CD14-positive monocyte (primary cell): ENCODE measurements at regions not wholly inside any gene's neighbourhood (a gene's known extent, or its start where the extent isn't known, plus 50 kb on each side); places are given as distances from the start of the nearest gene placed in this dataset.

Source experiments
- DNase-seq, 3 donors: peaks; one replicate each; pipeline ENCODE4 v3.0.0-alpha.2; 2011 to 2022
- H2AFZ ChIP-seq: 2 replicates; pipeline ENCODE4 v1.6.0; 2012; ENCODE audit warnings: mild to moderate bottlenecking, low read depth, low read length, inconsistent platforms; ENCODE audit not compliant: insufficient read depth, poor library complexity, severe bottlenecking
- H3K27ac ChIP-seq, 2 donors: 1 replicate in 1 of 2; 2 replicates in 1 of 2; pipeline ENCODE4 v1.5.1; 2012 to 2013; ENCODE audit warnings: low read length in 2 of 2, control low read depth in 1 of 2, inconsistent platforms in 1 of 2, low read depth in 1 of 2, mild to moderate bottlenecking in 1 of 2
- H3K27me3 ChIP-seq, 2 donors: one replicate each; pipeline versions ENCODE4 v1.6.0 to v1.6.1; 2011 to 2013; ENCODE audit warnings: low read length in 2 of 2; ENCODE audit not compliant: control insufficient read depth in 2 of 2, insufficient read depth in 2 of 2
- H3K36me3 ChIP-seq, 2 donors: replicated peaks in 1 of 2; 1 replicate in 1 of 2; 2 replicates in 1 of 2; pipeline versions ENCODE4 v1.5.1 to v1.6.1; 2012 to 2013; ENCODE audit warnings: low read length in 2 of 2, control low read depth in 1 of 2, inconsistent platforms in 1 of 2, mild to moderate bottlenecking in 1 of 2; ENCODE audit not compliant: insufficient read depth in 2 of 2, control insufficient read depth in 1 of 2
- H3K4me1 ChIP-seq, 2 donors: 1 replicate in 1 of 2; 2 replicates in 1 of 2; pipeline versions ENCODE4 v1.5.1 to v1.6.1; 2012 to 2013; ENCODE audit warnings: low read length in 2 of 2, control low read depth in 1 of 2, inconsistent platforms in 1 of 2, mild to moderate bottlenecking in 1 of 2, moderate library complexity in 1 of 2; ENCODE audit not compliant: insufficient read depth in 2 of 2, control insufficient read depth in 1 of 2
- H3K4me2 ChIP-seq: replicated peaks from 2 replicates; pipeline ENCODE3; 2012; ENCODE audit warnings: low read length, moderate library complexity, mild to moderate bottlenecking; ENCODE audit not compliant: poor library complexity, severe bottlenecking; ENCODE audit errors: extremely low read depth
- H3K4me3 ChIP-seq, 3 experiments: fragments of 200-600 bp in 1 of 3; sonication (generic) in 1 of 3; replicated peaks in 1 of 3; 1 replicate in 2 of 3; 2 replicates in 1 of 3; pipeline ENCODE4 v1.5.1; 2011 to 2013; ENCODE audit warnings: low read length in 3 of 3, mild to moderate bottlenecking in 3 of 3, control low read depth in 2 of 3, low read depth in 2 of 3, inconsistent platforms in 1 of 3, moderate library complexity in 1 of 3
- H3K79me2 ChIP-seq: 2 replicates; pipeline ENCODE4 v1.6.0; 2012; ENCODE audit warnings: mild to moderate bottlenecking, control low read depth, inconsistent platforms, low read length, moderate library complexity; ENCODE audit not compliant: insufficient read depth
- H3K9ac ChIP-seq: 2 replicates; pipeline ENCODE4 v1.6.0; 2017; ENCODE audit warnings: low read length, mild to moderate bottlenecking; ENCODE audit not compliant: insufficient read depth, poor library complexity, severe bottlenecking
- H3K9me3 ChIP-seq, 2 donors: replicated peaks in 1 of 2; 1 replicate in 1 of 2; 2 replicates in 1 of 2; pipeline versions ENCODE4 v1.5.1 to v1.6.1; 2012 to 2013; ENCODE audit warnings: low read length in 2 of 2, control low read depth in 1 of 2; ENCODE audit not compliant: control insufficient read depth in 1 of 2, insufficient read depth in 1 of 2
- H4K20me1 ChIP-seq: 2 replicates; pipeline ENCODE4 v1.6.0; 2012; ENCODE audit warnings: mild to moderate bottlenecking, low read length, control low read depth, moderate library complexity; ENCODE audit not compliant: insufficient read depth
- H3K27ac Mint-ChIP-seq, 7 donors: one replicate each; pipeline ENCODE4 v1.8.0; 2020; ENCODE audit warnings: mild to moderate bottlenecking in 7 of 7, mixed read lengths in 7 of 7, moderate library complexity in 6 of 7, inconsistent platforms in 2 of 7
- H3K27me3 Mint-ChIP-seq, 3 donors: one replicate each; pipeline ENCODE4 v1.8.0; 2021 to 2022; ENCODE audit warnings: low read depth in 3 of 3, mild to moderate bottlenecking in 3 of 3, mixed read lengths in 3 of 3, moderate library complexity in 3 of 3, inconsistent platforms in 1 of 3
- H3K36me3 Mint-ChIP-seq, 2 donors: one replicate each; pipeline ENCODE4 v1.8.0; 2020; ENCODE audit warnings: mixed read lengths in 2 of 2, inconsistent platforms in 1 of 2, mild to moderate bottlenecking in 1 of 2
- H3K4me1 Mint-ChIP-seq: one replicate; pipeline ENCODE4 v1.8.0; 2020; ENCODE audit warnings: mild to moderate bottlenecking, mixed read lengths
- H3K4me3 Mint-ChIP-seq, 2 donors: one replicate each; pipeline ENCODE4 v1.8.0; 2020; ENCODE audit warnings: mild to moderate bottlenecking in 2 of 2, mixed read lengths in 2 of 2, moderate library complexity in 1 of 2
- H3K9me3 Mint-ChIP-seq, 7 donors: one replicate each; pipeline ENCODE4 v1.8.0; 2020 to 2022; ENCODE audit warnings: mixed read lengths in 7 of 7, mild to moderate bottlenecking in 6 of 7, moderate library complexity in 6 of 7, inconsistent platforms in 2 of 7
- WGBS: methylation state at CpG from one replicate; pipeline ENCODE4 v1.1.5; 2013; ENCODE audit warnings: missing lambda C conversion rate; ENCODE audit not compliant: insufficient coverage; 5-methylcytosine and 5-hydroxymethylcytosine counted together
- intact Hi-C, 2 donors: fragments of 100-400 bp; cut with micrococcal nuclease; formaldehyde crosslinking; loops; one replicate each; pipeline versions ENCODE4 v1.15.0 to v1.15.1; 2023
- TF ChIP-seq, protein P1 (sequence below): fragments of 200-600 bp; IDR thresholded peaks from one replicate; pipeline ENCODE4 v1.8.0; 2022; ENCODE audit warnings: antibody characterized with exemption, mild to moderate bottlenecking

DNA sequence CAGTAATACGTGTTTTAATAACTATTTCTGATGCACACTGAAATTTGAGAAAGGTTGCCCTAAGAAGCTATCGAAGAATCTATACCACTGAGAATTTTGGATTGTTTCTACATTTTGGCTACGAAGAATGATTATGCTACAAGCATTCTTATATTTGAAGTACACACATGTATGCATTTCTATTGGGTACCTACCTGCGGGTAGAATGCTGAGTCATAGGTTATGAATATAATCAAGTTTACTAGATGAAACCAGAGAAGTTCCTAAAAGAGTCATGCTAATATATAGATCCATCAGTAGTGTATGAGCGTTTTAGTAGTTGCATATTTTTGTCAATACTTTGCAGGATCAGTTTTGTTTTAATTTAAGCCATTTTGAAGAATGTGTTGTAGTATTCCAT, 62.0 kb upstream of the PCDH20 start:
- H3K9ac ChIP-seq, result no peak overlapping the region
- TF ChIP-seq, protein P1, sequence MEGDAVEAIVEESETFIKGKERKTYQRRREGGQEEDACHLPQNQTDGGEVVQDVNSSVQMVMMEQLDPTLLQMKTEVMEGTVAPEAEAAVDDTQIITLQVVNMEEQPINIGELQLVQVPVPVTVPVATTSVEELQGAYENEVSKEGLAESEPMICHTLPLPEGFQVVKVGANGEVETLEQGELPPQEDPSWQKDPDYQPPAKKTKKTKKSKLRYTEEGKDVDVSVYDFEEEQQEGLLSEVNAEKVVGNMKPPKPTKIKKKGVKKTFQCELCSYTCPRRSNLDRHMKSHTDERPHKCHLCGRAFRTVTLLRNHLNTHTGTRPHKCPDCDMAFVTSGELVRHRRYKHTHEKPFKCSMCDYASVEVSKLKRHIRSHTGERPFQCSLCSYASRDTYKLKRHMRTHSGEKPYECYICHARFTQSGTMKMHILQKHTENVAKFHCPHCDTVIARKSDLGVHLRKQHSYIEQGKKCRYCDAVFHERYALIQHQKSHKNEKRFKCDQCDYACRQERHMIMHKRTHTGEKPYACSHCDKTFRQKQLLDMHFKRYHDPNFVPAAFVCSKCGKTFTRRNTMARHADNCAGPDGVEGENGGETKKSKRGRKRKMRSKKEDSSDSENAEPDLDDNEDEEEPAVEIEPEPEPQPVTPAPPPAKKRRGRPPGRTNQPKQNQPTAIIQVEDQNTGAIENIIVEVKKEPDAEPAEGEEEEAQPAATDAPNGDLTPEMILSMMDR, result no peak
- WGBS, result 83% methylated on average over 1 of the region's 5 CpGs
- Mint-ChIP-seq H3K4me1 (no peaks in the 10 kb centered on the region), H3K27me3 (peaks cover 0 to 3% (median 0%) of the 10 kb centered on the region in 3 donors), H3K36me3 (no peaks in the 10 kb centered on the region), H3K9me3 (peaks cover 0 to 3% (median 0%) of the 10 kb centered on the region in 7 donors), H3K4me3 (no peak overlapping the region), H3K27ac (no peak overlapping the region)
- no peak overlapping the region for H3K27ac ChIP-seq
- no peaks in the 10 kb centered on the region for H3K36me3 ChIP-seq
- H4K20me1 ChIP-seq, result no peaks in the 10 kb centered on the region
- H2AFZ ChIP-seq, result no peak overlapping the region
- no peaks in the 10 kb centered on the region for H3K79me2 ChIP-seq
- intact Hi-C loops, result no loop called here
- no peak overlapping the region for H3K4me2 ChIP-seq
- H3K4me3 ChIP-seq, result no peak overlapping the region
- H3K27me3 ChIP-seq, result no peaks in the 10 kb centered on the region
- H3K9me3 ChIP-seq, result peaks cover 0 to 4% of the 10 kb centered on the region in 2 donors
- H3K4me1 ChIP-seq, result no peaks in the 10 kb centered on the region
- no peak for DNase-seq

DNA sequence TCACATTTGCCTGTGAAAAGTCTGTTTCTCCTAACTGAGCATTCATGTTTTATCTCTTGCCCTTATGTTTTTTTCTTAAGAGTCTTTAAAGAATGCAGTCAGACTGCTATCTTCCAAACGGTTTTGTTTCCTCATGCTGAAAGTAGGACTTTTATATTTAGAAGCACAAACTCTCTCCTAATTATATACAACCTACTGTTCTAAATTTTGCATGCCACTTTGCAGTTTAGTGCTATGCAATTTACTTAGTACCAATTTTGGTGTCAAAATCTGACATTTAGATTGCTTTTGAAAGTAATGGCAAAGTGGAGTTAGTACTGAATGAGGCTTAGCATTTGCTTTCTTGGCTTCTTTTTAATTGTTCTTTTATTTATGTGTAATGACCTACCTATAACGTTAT, 55.1 kb upstream of the PCDH20 start:
- TF ChIP-seq, protein P1, result no peak
- no CpG with 5 or more reads among the region's 2 CpGs for WGBS

More for the DNA sequence above, 55.1 kb upstream of the PCDH20 start:
- no peaks in the 10 kb centered on the region for H3K4me1 ChIP-seq
- no peak for DNase-seq
- no peaks in the 10 kb centered on the region for H4K20me1 ChIP-seq
- H3K4me3 Mint-ChIP-seq, result no peak overlapping the region
- H3K9ac ChIP-seq, result no peak overlapping the region
- no peaks in the 10 kb centered on the region for H3K36me3 Mint-ChIP-seq
- H3K79me2 ChIP-seq, result no peaks in the 10 kb centered on the region
- H3K27me3 ChIP-seq, result no peaks in the 10 kb centered on the region
- no peaks in the 10 kb centered on the region for H3K9me3 ChIP-seq
- no peaks in the 10 kb centered on the region for H3K9me3 Mint-ChIP-seq
- intact Hi-C loops, result no loop called here
- H3K4me3 ChIP-seq, result no peak overlapping the region
- no peak overlapping the region for H2AFZ ChIP-seq
- no peaks in the 10 kb centered on the region for H3K4me1 Mint-ChIP-seq
- no peak overlapping the region for H3K4me2 ChIP-seq
- H3K27ac ChIP-seq, result no peak overlapping the region
- H3K27me3 Mint-ChIP-seq, result peaks cover 0 to 2% (median 0%) of the 10 kb centered on the region in 3 donors
- H3K36me3 ChIP-seq, result no peaks in the 10 kb centered on the region
- H3K27ac Mint-ChIP-seq, result no peak overlapping the region
